Suppressor macrophage (primary cell): ENCODE measurements at regions not wholly inside any gene's neighbourhood (a gene's known extent, or its start where the extent isn't known, plus 50 kb on each side); places are given as distances from the start of the nearest gene placed in this dataset.
A peak's percentile ranks its signal among the peaks of the same experiment; 100 is the strongest.

Source experiments
- DNase-seq, 4 experiments: peaks; one replicate each; pipeline ENCODE4 v3.0.0-alpha.2; 2020 to 2022

- no peak for DNase-seq
Observed at GRCh38 chr4:144302704-144303536, 162.4 kb upstream of the GYPA start.

- no peak for DNase-seq
Observed at GRCh38 chr4:144304025-144304424, 163.5 kb upstream of the GYPA start.

DNA sequence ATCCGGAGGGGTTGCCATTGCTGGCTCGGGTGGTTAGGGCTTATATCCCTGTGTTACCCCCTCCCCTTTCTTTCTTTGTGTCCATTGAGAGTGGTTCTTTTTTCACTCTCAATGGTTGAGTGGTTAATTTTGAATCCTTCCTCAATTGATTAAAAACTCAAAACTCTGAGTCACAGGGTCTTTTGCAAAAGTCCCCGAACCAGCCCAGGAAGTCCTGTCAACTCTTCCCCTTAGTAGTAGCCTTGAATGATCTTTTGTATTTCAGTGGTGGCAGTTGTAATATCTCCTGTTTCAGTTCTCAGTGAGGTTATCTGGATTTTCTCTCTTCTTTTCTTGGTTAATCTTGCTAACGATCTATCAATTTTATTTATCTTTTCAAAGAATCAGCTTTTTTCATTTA is 170.0 kb upstream of the GYPA start:
- no peak for DNase-seq

DNA sequence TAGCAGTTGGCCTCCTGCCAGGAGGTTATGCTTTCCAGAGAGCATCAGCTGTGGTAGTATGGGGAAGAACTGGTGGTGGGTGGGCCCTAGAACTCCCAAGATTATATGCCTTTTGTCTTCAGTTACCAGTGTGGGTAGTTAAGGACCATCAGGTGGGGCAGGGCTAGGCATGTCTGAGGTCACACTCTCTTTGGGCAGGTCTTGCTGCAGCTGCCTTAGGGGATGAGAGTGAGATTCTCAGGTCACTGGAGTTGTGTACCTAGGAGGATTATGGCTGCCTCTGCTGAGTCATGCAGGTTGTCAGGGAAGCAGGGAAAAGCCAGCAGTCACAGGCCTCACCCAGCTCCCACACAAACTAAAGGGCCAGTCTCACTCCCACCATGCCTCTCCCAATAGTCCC is 172.9 kb upstream of the GYPA start:
- DNase-seq: no peak

GRCh38 chr4:144316869-144317268 is 176.4 kb upstream of the GYPA start:
- no peak for DNase-seq

GRCh38 chr4:144318797-144319196 is 178.3 kb upstream of the GYPA start:
- no peak for DNase-seq

DNA sequence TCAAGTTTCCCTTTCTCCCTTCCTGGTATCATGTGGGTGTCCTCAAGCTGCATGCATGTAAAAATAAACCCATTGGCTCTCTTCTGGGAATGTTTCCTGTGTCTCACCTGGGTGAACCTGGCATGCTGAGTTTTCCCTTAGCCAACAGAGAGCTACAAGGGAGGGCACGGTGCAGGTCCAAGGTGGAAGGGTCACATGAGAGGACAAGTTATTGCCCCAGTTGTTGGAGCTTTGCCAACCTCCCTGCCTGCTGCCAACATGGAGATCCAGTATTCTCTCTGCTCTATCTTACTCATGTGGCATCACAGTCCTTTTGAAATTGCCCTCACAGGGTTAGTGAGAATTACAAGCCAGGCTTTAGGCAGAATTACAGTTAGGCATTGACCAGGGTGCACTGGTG is 196.1 kb upstream of the GYPA start:
- no peak for DNase-seq

- DNase-seq: peak; percentile 46 to 77 (median 60)
Observed at GRCh38 chr4:144338148-144338547, 197.6 kb upstream of the GYPA start.

DNA sequence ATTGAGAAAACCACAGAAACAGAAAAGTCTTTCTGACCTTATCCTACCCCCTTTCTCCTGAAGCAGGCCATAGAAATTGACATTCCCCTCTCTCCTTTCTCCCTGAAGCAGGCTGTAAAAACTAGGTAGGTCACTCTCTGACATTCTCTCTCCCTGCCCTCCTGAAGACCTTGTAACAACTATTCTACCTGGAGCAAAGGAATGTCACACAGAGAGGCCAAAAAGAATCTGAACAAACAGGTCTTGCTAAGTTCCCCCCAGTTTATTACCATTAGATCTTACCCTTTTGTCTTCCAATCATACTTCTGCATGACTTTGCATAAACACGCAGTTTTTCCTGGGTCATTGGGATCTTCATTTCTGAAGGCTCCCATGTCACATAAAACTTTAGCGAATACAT is 198.3 kb upstream of the GYPA start:
- no peak for DNase-seq

GRCh38 chr4:144340931-144341330 is 200.4 kb upstream of the GYPA start:
- no peak for DNase-seq

DNA sequence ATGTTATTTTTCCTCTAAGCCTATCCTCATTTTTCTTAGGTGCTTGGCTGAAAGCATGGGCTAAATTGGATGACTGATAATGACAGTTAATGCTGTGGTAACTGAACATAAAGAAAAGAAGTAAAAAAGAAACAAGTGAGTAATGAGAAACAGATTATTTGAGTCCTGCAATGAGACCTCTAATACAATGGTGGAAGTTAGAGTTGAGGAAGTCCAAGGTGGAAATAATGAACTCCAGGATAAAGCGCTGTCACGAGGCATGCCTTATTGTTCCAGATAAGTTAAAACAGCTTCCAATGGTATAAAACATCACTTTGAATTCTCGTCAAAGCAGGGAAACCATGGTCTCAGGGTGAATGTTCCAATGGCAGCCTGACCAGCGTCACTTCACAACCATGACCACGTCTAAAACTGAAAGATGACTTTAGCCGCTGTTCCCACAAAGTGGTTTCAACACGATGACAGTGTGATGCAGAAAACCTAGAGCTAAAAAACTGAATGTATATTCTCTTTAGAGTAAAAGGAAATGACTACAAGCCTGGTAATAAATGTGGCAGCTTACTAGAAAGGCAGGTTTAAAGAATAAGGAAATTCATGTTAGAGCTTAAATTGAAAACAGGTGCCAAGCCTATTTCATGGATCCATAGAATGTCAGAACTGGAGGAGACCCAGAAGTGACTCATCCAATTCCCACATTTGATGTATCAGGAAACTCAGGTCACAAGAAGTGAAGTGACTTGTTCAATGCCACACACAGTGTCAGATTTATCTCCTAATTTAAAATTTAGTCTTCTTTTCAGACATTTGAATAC is 202.6 kb upstream of the GYPA start:
- DNase-seq: no peak

DNA sequence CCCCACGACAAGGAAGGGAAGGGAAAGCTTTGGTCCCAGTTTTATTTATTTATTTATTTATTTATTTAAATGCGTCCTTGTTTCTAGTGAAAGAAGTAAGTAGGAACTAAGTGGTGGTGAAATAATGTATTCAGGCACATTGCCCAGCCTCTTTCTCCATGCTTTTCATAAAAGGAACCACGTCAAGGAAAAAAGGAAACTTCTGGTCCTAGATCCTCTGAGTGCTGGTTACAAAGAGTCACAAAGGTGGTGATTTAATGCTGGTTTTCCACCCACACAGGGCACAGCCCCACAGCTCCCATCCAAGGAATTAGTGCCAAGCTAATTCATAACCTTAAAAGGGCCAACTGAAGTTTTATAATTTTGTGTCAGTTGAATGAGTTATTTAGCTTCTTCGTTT is 206.6 kb upstream of the GYPA start:
- DNase-seq: peak; percentile 58 to 81 (median 69)

DNA sequence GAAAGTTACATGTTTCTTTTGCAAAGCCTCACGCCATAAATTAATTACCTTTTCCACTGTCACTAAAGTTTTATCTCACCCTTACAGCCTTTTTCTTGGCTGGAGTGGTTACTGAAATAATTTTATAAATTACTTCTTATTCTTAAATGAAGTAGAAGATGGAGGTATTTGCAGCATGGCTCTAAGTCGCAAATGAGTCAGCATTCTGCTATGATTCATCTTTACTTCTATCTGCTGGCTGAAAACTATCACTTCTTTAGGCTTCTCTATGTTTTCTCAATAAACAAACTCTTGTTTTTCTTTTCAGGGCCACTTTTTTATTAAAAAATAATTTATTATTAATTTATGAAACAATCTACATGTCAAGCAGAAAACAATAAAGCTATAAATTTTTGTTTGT is 210.2 kb upstream of the GYPA start:
- no peak for DNase-seq

GRCh38 chr4:144351306-144351705 is 210.8 kb upstream of the GYPA start:
- DNase-seq: no peak

DNA sequence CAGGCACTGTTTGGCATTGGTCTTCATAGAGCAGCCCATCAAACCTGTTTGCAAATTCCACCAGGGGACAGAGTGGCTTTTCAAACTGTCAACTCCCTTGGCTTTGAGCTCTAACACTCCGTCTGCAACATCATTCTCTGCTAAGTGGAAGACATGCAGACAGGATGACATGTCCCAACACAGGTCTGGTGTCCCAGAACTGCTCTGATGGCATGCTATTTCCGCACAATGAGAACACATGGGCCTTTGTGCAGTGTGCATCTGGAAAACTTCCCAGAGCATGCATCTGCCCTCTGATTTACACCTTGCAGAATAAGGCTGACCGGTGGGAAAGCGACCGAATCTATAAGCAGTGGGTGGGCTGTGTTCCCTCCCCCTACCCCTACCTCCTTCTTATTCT is 212.8 kb upstream of the GYPA start:
- no peak for DNase-seq

DNA sequence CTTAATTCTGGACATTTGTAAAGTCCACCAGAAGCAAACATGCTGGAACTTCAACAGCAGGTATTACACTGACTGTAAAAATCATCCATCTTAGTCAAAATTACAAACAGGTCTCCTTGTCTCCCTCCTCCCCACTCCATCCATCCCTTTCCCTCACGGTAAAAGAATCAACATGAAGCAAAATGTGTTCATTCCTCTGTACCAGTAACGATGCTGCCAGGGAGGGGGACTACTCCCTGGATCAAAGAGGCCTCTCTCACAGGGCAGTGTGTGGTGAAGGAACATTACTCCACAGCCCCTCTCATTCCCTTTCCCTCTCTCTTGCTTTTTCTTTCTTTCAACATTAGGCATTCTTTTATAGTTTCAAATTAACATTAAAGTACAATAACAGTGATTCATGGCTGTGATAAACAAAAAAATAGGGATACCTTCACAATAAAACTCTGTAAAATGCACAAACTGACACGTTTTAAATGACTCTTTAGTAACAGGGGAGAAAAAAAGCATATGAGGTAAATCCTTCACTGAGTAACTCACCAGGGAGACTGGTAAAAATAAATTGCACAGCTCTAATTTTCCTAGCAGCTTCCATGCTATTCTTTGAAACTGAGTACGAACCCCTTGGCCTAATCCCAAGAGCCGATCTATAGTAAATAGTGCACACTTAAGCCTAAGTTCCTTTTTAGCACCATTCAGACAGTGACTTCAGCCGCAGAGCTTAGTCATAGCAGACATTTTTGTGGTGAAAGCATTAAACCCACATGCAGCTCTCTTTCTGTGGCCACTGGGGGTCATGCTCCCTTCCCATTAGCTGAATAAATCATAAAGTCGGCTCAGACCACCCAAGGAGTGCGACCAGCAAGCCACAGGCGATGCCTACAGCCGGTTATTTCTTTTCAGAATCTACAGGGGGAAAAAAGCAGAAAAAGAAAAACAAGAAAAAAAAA is 215.6 kb upstream of the GYPA start:
- peak; percentile 49 to 68 (median 60) for DNase-seq

DNA sequence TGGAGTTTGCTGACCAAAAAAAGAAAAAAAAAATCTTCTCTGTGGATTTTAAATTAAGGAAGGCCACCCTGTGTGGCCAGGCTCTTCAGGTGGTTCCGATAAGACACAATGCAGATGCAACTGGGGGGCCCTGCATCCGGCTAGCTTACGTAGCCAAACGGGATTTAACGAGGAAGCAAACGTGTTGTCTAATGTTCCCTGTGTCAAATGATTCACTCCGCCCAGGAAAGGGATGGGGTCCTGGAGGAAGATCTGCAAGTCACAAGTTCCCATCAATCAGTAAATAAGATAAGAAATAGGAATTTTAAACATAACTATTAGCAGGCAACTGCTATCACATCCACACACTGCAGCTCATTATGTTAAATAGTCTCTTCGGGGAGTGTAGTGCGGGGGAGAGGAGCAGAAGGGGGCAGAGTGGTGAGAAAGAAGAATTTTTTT is 216.4 kb upstream of the GYPA start:
- DNase-seq: no peak

DNA sequence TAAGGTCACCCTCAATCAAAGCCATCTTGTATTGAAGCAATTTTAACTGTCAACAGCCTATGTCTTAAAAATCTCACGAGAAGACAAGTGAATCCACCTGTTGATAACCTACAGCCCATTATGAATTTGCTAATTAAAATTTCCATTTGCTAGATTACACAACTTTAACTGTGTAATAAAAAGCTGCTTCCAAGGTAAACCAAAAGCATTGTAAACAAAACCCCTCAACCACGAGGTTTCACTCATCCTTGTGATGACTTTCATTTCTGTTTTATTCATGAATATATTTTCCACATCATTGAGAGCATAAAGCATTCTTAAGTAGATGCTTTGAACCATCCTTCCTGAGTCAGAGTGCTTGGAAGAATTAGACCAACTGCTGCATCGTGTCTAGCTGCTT is 217.5 kb upstream of the GYPA start:
- DNase-seq: no peak

DNA sequence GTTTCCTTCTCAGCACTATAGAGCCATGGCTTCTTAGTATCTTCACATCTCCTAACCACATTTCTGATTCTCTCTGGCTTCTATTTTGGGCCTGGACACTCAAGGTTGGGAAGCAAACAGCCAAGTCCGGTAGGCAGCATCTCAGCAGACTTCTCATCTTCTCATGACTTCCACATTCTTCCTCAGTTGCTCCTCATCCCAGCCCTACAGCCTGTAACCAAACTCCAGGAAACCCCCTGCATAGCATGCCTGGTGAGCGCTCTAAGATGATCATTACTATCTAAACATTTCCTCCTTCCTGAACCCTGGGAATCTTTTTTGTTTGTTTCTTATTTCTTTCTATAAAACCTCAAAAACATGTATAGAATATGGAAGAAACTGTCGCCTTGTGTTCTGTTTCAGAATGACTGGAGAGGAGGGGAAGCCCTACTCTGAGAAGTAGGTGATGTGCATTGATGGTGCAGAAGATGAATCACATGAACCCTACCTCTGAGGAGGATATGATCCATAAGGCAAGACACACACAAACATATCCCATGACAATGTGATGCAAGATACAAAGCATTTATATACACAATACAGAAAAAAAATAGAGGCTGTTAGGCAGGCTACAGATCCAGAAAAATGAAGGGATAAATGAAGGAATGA is 219.8 kb upstream of the GYPA start:
- DNase-seq: no peak

DNA sequence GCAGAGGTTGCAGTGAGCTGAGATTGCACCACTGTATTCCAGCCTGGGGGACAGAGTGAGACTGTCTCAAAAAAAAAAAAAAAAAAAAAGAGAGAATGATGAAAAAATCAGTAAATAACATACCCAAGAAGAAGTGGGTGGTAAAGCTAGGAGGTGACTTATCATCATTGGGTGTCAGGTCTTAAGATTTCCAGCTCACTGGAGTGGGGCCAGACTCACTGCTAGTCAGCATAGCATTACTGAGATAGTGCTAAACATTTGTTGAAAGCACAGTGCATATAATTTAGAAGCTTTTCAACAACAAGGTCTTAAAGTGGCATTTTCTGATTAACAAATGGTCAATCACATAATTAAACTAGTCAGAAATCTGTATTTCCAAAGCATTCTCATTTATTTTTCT is 221.8 kb upstream of the GYPA start:
- no peak for DNase-seq

GRCh38 chr4:144363890-144364289 is 223.4 kb upstream of the GYPA start:
- no peak for DNase-seq

GRCh38 chr4:144366425-144366824 is 225.9 kb upstream of the GYPA start:
- DNase-seq: no peak
